Lower leg skin (tissue), 3 donors: ENCODE measurements at regions not wholly inside any gene's neighbourhood (a gene's known extent, or its start where the extent isn't known, plus 50 kb on each side); places are given as distances from the start of the nearest gene placed in this dataset.

Experiments
- POLR2A ChIP-seq, 2 donors: fragments of 450-650 bp; IDR thresholded peaks; one replicate each; pipeline ENCODE4 v1.6.1; 2016 to 2017; ENCODE audit warnings: antibody characterized with exemption in 2 of 2, mild to moderate bottlenecking in 1 of 2, moderate library complexity in 1 of 2
- TF ChIP-seq, protein P1 (sequence below), 3 donors: fragments of 450-650 bp; IDR thresholded peaks; one replicate each; pipeline ENCODE4 v1.5.1; 2016; ENCODE audit warnings: antibody characterized with exemption in 3 of 3, mild to moderate bottlenecking in 3 of 3, moderate library complexity in 2 of 3

DNA sequence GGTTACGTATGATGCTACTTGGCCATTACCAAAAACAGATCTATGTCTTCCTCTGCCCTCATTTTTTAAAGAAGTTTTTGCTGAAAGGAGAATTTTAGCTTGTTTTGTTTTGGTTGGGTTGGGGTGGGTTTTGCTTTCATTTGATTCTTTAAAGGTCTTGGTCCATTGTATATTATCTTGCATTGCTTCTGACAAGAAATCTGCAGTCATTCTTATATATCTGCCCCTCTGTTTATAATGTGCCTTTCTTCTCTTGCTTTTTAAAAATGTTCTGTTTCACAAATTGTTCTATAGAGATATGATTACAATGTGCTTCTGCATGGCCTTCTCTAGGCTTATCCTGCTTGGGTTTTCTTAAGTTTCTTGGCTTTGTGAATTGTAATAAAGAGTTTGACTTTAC lies 660.6 kb downstream of the RNF144A start:
- TF ChIP-seq, protein P1, sequence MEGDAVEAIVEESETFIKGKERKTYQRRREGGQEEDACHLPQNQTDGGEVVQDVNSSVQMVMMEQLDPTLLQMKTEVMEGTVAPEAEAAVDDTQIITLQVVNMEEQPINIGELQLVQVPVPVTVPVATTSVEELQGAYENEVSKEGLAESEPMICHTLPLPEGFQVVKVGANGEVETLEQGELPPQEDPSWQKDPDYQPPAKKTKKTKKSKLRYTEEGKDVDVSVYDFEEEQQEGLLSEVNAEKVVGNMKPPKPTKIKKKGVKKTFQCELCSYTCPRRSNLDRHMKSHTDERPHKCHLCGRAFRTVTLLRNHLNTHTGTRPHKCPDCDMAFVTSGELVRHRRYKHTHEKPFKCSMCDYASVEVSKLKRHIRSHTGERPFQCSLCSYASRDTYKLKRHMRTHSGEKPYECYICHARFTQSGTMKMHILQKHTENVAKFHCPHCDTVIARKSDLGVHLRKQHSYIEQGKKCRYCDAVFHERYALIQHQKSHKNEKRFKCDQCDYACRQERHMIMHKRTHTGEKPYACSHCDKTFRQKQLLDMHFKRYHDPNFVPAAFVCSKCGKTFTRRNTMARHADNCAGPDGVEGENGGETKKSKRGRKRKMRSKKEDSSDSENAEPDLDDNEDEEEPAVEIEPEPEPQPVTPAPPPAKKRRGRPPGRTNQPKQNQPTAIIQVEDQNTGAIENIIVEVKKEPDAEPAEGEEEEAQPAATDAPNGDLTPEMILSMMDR (IDR thresholded peaks at IDR 0.05) = no peak
- no peak for TF ChIP-seq POLR2A (IDR thresholded peaks at IDR 0.05)
